Ureter (tissue), 1 donor: ENCODE measurements at regions not wholly inside any gene's neighbourhood (a gene's known extent, or its start where the extent isn't known, plus 50 kb on each side); places are given as distances from the start of the nearest gene placed in this dataset.
"Not testable (repeated sequence)": the region's sequence is repeated elsewhere in the genome, so short reads cannot be mapped to it uniquely, and the experiment has no call there.

ENCODE experiments used
- DNase-seq: peaks from one replicate; pipeline ENCODE4 v3.0.0-alpha.2; 2020; ENCODE audit warnings: low spot score
- donor health status: DM: yes; HTN: yes; CAD: no.

DNA sequence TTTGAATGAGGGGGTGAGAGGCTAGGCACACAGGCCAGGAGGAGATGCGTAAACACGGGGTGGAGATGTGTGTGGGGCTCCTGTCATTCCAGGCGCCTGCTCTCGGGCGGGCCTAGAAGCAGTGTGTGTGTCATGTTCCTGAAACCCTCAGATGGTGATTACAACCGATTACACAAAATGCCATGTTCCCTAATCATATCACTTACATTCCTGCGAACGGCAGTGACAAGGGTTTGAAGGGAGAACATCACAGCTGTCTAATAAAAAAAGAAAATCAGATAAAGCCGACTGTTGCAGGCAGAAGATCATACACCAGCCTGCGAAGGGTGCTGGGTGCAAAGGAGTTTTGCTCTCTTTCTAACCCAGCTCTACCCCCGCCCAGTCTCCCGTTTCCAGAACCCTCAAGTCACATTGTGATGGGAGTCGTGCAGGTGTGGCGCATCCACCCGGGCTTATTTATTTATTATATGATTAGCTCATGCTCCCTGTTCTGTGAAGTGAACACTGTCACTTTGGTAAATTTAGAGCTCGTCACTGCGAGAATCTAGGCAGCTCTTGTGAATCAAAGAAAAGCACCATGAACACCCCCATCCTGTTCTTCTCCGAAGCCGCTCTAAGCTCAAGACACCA, 140.3 kb downstream of the NR2F2 start:
- no peak for DNase-seq

DNA sequence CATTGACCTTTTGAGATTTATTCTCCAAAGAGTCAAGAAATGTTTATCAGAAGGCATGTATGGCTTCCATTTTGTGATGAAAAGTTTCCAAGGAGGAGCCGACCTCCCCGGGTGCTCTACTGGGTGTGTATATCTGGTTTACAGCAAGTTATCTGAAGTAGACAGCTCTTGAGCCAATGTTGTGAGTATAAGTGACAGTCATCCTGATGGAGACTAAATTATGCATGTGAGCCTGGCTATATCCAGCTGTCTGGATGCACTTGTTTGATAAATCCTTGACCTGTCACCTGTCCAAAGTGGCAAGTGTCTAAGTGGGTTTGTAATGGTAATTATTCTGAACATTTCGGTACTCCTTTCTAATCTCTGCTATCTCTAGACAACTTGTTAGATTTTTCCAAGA, 142.2 kb downstream of the NR2F2 start:
- DNase-seq, result no peak

DNA sequence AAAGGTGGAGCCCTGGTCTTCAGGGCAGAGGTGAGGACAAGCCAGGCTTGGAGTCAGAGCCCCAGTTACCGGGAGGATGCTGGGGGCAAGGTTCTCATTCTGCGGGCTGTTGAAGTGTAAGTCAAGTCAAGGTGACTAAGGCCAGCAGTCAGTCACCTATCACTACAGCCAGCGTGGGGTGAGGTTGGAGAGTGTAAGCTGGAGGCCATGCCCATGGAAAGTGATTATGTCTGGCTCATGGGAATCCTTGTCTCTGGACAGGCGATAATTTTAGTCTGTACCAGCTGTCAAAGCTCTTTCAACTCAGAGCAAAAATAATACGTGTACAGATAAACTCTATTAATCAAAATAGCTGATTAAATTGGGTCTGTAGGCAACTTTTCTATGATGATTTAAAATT, 143.1 kb downstream of the NR2F2 start:
- DNase-seq, result no peak

DNA sequence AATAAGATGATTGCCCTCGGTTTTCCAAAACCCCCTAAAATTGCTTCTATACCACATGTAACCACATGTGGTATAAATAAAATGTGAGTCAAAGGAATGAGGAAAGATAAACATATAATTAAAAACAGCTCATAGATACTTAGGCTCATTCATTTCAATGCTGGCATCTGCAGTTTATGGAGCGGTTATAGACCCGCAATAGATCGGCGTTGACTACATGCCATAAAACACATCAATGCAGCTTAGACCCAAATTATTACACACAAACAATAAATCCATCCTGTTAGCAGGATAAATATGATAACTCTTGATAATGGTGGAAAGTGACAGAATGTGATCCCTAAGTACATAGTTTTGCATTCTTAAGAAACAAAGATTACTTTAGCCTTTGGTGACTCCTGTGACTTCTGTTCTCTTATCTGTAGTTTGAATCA, 143.7 kb downstream of the NR2F2 start:
- DNase-seq, result no peak

DNA sequence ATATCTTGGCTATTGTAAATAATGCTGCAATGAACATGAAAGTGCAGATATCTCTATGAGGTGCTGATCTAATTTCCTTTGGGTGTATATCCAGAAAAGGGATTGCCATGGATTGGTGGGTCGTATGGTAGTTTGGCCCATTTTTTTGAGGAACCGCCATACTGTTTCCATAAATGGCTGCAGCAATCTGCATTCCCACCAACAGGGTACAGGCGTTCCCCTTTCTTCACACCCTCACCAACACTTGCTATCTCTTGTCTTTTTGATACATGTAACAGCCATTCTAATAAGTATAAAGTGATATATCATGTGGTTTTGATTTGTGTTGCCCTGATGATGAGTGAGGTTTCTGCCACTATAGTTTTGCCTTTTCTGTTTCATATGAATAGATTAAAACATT, 146.7 kb downstream of the NR2F2 start:
- DNase-seq, result no peak

DNA sequence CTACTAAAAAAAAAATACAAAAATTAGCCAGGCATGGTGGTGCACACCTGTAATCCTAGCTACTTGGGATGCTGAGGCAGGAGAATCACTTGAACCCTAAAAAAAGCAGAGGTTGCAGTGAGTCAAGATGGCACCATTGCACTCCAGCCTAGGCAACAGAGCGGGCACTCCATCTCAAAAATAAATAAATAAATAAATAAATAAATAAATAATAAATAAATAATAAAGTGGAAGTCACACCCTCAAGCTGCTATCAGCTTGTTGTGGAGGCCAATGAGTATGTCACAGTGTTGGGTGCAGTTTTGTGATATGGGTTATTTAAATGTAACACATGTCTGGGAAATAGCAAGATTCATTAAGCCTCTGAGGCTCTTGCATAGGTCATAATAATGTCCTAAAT, 153.9 kb downstream of the NR2F2 start:
- DNase-seq, result not testable (repeated sequence)

DNA sequence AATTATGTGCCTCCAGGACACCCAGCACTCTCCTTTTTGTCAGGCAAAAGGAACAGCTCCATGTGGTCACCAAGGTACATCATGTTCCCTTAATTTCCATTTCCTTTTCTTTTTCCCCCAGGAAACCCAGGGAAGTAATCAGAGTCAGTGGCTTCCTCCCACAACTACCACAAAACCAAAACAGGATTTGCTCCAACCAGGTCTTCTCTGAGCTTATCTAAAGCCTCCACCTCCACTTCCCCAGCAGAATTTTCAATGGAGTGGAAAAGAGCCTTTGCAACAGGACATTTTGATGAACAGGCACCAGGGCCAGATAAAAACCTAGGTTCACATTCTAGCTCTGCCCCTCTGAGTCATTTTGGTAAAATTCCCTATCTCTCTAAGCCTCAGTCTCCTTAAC, 154.3 kb downstream of the NR2F2 start:
- no peak for DNase-seq

DNA sequence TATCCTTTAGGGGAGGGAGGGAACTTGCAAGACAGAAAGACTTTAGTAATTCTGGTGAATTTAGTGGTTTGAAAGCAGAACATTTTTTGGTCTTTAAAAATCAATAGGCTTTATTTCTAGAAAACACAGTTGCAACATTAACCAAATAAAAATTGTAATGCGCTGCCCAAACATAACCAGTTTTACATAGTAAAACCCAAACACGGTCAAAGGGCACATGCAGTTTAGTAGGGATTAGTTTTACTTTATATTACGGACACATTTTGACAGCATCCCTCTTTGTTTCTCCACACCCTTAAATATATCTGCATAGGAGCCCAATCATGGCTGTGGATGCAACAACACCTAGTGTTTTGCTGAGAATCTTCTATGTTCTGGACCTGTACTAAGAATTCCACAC, 156.7 kb downstream of the NR2F2 start:
- no peak for DNase-seq

DNA sequence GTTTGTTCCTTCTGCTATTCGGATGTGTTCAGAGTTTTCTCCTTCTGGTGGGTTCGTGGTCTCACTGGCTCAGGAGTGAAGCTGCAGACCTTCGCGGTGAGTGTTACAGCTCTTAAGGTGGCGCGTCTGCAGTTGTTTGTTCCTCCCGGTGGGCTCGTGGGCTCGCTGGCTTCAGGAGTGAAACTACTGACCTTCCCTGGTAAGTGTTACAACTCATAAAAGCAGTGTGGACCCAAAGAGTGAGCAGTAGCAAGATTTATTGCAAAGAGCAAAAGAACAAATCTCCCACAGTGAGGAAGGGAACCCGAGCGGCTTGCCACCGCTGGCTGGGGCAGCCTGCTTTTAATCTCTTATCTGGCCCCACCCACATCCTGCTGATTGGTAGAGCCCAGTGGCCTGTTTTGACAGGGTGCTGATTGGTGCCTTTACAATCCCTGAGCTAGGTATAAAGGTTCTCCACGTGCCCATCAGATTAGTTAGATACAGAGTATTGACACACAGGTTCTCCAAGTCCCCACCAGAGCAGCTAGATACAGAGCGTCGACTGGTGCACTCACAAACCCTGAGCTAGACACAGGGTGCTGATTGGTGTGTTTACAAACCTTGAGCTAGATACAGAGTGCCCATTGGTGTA, 160.7 kb downstream of the NR2F2 start:
- DNase-seq, result not testable (repeated sequence)

DNA sequence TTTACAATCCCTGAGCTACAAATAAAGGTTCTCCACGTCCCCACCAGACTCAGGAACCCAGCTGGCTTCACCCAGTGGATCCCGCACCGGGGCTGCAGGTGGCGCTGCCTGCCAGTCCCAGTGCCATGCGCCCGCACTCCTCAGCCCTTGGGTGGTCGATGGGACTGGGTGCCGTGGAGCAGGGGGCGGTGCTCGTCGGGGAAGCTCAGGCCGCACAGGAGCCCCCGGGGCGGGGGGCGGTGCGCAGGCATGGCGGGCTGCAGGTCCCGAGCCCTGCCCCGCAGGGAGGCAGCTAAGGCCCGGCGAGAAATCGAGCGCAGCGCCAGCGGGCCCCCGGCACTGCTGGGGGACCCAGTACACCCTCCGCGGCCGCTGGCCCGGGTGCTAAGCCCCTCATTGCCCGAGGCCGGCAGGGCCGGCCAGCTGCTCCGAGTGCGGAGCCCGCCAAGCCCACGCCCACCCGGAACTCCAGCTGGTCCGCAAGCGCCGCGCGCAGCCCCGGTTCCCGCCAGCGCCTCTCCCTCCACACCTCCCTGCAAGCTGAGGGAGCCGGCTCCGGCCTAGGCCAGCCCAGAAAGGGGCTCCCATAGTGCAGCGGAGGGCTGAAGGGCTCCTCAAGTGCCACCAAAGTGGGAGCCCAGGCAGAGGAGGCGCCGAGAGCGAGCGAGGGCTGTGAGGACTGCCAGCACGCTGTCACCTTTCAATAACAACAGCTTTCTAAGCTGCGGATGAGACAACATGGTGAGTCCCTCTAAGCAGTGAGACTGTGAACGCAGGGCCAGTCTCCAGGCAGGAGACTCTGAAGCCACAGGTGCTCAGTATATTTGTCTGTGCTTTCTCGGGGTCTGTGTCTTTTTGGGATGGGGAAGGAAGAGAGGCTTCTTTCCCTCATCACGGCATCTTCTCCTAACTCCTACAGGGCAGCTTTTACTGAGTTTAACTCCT, 161.5 kb downstream of the NR2F2 start:
- not testable (repeated sequence) for DNase-seq

DNA sequence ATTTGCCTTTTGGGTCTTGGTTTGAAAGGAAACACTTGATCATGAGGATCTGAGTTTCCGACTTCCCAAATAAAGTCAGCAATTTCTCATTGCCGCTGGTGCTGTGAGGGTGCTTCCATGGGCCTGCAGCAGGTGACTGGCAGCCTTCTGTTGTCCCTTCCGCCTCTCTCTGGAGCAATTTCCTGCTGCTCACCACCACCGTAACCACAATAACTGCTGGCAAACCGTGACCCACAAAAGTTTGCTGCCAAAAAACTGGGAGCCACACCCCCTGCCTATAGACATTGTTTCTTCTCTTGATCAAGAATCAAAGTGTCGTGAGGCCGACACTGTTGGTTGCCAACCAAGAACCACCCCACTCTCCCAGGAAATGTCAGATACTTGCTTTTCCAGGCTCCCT, 164.0 kb downstream of the NR2F2 start:
- no peak for DNase-seq

DNA sequence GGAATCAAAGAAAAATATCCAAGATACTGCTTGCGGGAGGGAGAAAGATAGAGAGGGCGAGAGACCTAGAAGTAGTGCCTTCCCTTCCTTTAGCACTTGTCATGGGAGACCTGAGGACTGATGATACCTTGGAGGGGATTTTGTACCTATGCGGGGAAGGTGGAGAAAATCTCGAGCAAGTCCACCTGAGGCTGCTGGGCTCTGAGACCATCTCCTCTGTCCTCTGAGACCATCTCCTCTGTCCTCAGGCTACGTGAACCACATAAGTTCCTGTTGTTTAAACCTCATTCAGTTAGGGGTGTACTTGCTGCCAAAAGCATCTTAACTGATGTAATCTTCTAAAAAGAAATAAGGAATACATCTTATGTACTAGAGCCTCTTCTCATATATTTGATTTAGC, 164.9 kb downstream of the NR2F2 start:
- DNase-seq, result no peak

DNA sequence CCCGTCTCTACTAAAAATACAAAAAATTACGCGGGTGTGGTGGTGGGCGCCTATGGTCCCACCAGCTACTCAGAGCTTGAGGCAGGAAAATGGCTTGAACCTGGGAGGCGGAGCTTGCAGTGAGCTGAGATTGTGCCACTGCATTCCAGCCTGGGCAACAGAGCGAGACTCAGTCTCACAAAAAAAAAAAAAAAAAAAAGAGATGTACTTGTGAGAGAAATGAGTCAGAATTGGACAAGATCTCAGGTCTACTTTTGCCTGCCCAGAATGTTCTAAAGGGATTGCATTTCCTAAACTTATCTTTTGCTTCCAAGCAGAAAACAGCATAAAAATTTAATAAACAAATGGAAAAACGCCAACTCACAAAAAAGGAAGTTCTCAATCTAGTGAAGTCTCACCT, 167.5 kb downstream of the NR2F2 start:
- DNase-seq, result no peak

DNA sequence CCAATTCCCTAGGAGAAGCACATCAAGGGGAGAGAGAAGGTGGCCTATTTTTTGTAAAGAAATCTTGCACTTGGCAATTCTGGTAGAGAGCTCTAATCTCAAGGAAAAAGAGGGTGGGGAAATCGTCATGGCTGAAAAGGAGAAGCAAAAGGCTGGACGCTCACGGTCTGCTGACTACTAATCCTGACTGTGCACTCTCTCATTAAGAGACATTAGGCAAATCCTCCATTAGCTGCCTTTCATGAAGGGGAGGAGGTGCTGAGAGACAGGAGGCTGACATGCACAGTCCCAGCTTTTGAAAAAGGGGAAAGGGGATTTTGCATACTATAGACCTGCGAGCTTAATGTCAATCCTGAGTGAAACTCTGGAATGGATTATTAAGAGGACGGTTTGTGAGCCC, 170.0 kb downstream of the NR2F2 start:
- no peak for DNase-seq

DNA sequence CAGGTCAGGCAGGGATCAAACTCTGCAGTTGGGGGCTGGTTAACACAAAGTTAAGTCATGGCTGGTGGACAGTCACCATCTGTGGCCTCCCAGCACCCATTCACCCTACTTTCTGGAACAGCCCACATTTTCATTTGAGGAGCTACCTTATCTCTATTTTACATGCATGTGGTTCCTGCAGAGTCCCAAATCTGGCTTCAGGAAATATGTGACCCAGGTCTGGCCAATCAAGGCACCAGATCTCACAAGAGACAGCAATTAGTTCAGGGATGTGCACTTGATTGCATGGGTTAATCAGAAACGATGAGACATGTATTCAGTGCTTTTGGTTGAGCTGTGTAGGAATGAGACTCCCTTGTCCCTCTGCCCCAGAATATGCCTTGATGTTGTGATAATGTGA, 170.9 kb downstream of the NR2F2 start:
- no peak for DNase-seq

DNA sequence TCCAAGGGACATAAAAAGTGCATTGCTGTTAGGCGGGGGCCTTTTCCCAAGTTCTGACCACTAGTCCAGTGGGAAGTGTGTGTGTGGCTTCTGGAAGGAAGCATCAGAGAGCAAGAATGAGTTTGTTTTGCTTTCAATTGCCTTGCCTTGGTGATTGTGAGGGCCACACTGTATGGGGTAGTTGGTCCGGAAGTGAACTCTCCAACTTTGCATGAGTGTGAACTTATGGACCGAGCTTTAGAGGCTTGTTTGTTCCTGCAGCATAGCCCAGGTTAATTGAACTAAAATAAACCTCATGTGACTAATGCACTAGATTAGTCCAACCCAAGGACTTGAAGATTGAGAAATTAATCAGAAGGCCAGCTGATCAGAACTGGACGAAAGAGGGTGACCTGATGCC, 171.7 kb downstream of the NR2F2 start:
- no peak for DNase-seq

DNA sequence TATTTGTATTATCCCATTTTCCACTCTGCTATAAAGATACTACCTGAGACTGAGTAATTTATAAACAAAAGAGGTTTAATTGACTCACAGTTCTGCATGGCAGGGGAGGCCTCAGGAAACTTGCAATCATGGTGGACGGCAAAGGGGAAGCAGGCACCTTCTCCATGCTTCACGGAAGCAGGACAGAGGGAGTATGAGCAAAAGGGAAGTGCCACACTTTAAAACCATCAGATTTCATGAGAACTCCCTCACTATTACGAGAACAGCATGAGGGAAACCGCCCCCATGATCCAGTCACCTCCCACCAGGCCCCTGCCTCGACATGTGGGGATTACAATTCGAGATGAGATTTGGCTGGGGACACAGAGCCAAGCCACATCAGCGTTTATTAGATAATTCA, 172.8 kb downstream of the NR2F2 start:
- DNase-seq, result no peak

DNA sequence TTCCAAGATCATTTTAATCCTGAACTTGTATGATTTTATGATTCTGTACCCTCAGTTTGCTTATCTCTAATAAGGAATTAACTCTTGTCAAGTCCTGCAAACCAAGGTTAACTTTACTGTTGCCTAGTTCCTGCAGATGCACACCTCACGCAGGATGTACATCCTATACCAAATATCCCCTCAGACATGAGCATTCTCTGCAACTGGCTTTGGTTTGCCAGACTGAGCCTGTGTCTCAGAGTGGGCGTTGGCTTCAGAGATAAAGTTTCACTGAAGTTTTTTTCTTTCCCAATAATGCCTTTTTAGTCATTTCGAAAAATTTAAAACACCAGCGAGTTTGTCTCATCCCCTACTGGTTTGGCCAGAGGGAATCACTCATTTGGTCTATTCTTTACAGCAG, 173.9 kb downstream of the NR2F2 start:
- no peak for DNase-seq

DNA sequence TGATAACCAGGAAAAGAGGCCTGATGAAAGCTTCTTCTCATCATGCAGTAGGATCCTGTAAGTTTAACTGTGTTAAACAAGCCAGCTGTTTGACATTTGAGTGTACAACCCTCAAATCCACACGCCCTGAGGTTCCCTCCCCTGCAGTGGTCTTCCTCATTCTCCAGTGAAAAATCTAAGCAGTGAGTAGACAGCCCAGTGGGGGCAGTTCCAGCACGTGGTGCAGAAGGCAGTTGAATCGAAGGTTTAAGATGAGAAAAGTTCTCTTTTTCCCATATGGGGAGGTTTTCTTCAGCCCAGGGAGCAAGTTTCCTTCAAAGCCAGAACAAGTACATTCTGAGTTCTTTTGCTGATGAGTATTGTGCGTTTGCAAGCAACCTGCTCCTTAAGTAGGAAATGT, 174.5 kb downstream of the NR2F2 start:
- no peak for DNase-seq

DNA sequence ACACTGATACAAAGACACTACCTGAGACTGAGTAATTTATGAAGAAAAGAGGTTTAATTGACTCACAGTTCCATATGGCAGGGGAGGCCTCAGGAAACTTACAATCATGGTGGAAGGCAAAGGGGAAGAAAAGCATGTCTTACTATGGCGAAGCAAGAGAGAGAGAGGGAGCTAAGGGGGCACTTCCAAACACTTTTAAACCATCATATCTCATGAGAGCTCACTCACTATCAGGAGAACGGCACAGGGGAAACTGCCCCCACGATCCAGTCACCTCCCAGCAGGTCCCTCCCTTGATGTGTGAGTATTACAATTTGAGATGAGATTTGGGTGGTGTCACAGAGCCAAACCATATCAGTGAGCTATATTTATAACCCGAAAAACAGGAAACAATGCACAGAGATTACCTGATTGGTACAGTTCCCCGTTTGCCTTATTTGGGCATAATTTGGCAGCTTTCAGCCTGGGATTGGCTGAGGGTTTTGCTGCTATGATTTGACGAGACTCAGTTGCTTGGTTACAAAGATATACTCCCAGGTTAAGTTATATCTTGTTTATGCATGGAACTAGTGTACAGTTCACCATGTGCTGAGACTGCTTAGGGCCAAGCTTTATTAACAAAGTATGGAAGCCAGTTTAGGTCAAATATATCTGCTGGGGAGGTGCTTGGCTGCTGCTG, 184.2 kb downstream of the NR2F2 start:
- no peak for DNase-seq

DNA sequence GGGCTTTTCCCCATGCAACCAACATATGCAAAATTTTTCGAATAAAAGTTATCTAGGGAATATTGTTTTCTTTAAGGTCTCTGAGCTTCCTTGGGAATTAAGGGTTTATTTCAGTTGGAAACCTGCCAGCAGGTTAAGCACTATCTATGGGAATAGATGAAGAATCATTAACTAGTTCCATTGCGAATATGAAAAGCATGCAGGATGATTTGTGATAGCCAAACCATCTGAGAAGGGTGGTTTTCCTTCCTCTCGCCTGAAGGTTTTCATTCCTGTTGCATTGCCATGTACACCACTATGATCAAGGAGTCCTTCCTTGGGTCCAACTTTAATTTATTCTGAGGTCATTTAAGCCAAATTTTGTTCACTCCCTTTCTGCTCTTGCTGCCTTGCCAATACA, 184.9 kb downstream of the NR2F2 start:
- no peak for DNase-seq

DNA sequence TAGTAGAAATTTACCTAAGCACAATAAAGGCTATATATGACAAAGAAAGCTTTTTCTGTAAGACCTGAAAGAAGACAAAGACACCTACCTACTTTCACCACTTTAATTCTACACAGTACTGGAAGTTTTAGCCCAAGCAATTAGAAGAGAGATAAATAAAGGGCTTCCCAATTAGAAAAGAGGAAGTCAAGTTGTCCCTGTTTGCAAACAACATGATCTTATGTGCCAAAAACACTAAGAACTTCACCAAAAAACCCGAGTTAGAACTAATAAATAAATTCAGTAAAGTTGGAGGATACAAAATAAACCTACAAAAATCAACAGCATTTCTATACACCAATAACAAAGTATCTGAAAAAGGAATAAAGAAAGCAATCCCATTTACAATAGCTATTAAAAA, 190.9 kb downstream of the NR2F2 start:
- no peak for DNase-seq
